Osteocyte (in vitro differentiated cells): ENCODE measurements at regions not wholly inside any gene's neighbourhood (a gene's known extent, or its start where the extent isn't known, plus 50 kb on each side); places are given as distances from the start of the nearest gene placed in this dataset.

Experiments
- DNase-seq: peaks from one replicate; pipeline ENCODE4 v3.0.0; 2021; ENCODE audit warnings: mixed read lengths; ENCODE audit not compliant: unreplicated experiment; ENCODE audit errors: extremely low spot score
- H3K27ac Mint-ChIP-seq: one replicate; pipeline ENCODE4 v1.8.0; 2021; ENCODE audit warnings: mild to moderate bottlenecking, mixed read lengths; ENCODE audit not compliant: unreplicated experiment
- H3K27me3 Mint-ChIP-seq: one replicate; pipeline ENCODE4 v1.8.0; 2021; ENCODE audit warnings: mixed read lengths; ENCODE audit not compliant: unreplicated experiment
- H3K36me3 Mint-ChIP-seq: one replicate; pipeline ENCODE4 v1.8.0; 2021; ENCODE audit warnings: mixed read lengths; ENCODE audit not compliant: unreplicated experiment
- H3K4me1 Mint-ChIP-seq: one replicate; pipeline ENCODE4 v1.8.0; 2021; ENCODE audit warnings: mixed read lengths; ENCODE audit not compliant: unreplicated experiment
- H3K4me3 Mint-ChIP-seq: one replicate; pipeline ENCODE4 v1.8.0; 2021; ENCODE audit warnings: mild to moderate bottlenecking, moderate library complexity, mixed read lengths; ENCODE audit not compliant: unreplicated experiment
- H3K9me3 Mint-ChIP-seq: one replicate; pipeline ENCODE4 v1.8.0; 2021; ENCODE audit warnings: mixed read lengths; ENCODE audit not compliant: unreplicated experiment
- TF ChIP-seq, protein P1 (sequence below): fragments of 200-600 bp; sonication (generic); IDR thresholded peaks from 2 replicates; pipeline ENCODE4 v1.5.0; 2021; ENCODE audit warnings: antibody characterized with exemption, mild to moderate bottlenecking, moderate library complexity

DNA sequence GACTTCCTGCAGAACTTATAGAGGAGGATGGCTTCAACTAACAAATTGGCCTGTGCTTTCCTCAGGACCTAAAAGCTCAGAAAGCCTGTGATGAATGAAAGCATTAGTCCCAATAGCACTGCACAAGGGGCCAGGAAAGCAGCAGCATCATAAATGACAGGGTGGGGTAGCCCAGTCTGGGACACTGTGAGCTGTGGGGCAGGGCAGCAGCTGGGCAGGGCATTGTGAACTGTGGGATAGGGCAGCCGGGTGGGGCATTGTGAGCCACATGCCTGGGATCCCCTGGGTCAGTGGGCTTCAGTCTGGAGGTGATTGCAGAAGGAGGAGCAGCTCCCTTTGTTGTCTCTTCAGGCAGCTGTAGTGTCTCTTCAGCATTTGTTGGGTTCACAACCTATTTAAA is 1276.8 kb downstream of the UQCRFS1 start:
- Mint-ChIP-seq H3K36me3 (no peaks in the 10 kb centered on the region), H3K27ac (no peak overlapping the region), H3K9me3 (peaks cover 9% of the 10 kb centered on the region), H3K4me3 (no peak overlapping the region), H3K27me3 (no peaks in the 10 kb centered on the region), H3K4me1 (no peaks in the 10 kb centered on the region)
- DNase-seq: no peak
- TF ChIP-seq, protein P1, sequence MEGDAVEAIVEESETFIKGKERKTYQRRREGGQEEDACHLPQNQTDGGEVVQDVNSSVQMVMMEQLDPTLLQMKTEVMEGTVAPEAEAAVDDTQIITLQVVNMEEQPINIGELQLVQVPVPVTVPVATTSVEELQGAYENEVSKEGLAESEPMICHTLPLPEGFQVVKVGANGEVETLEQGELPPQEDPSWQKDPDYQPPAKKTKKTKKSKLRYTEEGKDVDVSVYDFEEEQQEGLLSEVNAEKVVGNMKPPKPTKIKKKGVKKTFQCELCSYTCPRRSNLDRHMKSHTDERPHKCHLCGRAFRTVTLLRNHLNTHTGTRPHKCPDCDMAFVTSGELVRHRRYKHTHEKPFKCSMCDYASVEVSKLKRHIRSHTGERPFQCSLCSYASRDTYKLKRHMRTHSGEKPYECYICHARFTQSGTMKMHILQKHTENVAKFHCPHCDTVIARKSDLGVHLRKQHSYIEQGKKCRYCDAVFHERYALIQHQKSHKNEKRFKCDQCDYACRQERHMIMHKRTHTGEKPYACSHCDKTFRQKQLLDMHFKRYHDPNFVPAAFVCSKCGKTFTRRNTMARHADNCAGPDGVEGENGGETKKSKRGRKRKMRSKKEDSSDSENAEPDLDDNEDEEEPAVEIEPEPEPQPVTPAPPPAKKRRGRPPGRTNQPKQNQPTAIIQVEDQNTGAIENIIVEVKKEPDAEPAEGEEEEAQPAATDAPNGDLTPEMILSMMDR: no peak

DNA sequence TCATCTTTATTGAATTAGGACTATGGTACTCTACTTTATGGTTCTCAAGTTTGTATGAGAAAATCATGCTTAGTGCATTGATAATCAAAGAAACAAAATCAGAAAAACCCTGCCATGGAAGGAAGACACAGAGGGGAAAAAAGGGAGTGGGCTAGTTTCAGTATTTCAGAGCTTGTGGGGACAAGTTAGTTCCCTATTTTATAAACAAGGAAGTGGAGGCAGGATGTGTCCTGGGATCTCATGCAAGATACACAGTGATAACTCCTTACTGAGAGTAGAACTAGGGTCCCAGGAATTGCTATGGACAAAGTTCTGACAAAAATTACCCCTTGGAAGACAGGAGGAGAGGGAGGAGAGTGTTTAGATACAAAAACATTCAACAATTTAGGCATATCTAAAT is 1277.3 kb downstream of the UQCRFS1 start:
- DNase-seq: no peak
- Mint-ChIP-seq H3K4me1 (no peaks in the 10 kb centered on the region), H3K27me3 (no peaks in the 10 kb centered on the region), H3K27ac (no peak overlapping the region), H3K36me3 (no peaks in the 10 kb centered on the region), H3K9me3 (peaks cover 14% of the 10 kb centered on the region), H3K4me3 (no peak overlapping the region)
- TF ChIP-seq, protein P1: no peak

DNA sequence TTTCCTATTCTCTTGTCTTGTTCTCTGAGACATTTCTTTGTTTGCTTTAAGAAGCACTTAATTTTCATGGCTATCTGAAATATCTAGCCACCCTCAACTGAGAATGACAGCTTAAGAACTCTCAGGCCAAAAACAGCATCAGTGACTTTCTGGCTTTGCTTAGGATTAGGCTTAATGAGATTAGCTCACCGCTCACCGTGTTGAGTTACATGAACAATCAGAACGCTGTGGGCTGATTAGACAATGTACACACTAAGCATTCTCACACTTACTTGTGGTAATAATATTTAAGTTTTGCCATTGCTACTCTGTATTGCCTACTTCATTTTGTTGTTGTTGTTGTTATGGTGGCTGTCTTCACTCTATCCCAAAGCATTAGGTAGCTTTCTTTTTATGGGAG is 1283.6 kb downstream of the UQCRFS1 start:
- no peak overlapping the region for H3K27ac Mint-ChIP-seq
- no peaks in the 10 kb centered on the region for H3K4me1 Mint-ChIP-seq
- TF ChIP-seq, protein P1: no peak
- no peaks in the 10 kb centered on the region for H3K36me3 Mint-ChIP-seq
- DNase-seq: no peak
- H3K4me3 Mint-ChIP-seq: no peak overlapping the region
- H3K9me3 Mint-ChIP-seq: peaks cover 21% of the 10 kb centered on the region
- no peaks in the 10 kb centered on the region for H3K27me3 Mint-ChIP-seq

DNA sequence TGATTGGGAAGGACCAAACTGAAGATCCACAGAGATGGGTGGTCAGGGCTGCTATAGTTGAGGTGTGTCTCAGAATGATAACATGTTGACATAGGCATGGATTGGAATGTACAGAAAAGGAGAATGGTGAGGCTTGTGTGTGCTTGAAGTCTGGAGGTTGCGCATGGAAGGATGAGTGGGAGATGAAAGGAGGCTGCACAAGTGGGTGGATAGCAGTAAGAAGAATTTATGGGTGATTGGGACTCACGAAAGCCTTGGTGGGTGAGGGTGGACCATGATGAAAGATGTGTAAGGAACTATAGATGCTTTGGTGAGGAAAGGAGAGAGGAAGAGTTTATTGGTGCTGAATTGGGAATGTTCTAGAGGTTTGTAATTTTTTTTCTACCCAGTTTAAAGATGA is 1287.7 kb downstream of the UQCRFS1 start:
- Mint-ChIP-seq H3K36me3 (no peaks in the 10 kb centered on the region), H3K4me3 (no peak overlapping the region), H3K27ac (no peak overlapping the region), H3K4me1 (no peaks in the 10 kb centered on the region), H3K27me3 (no peaks in the 10 kb centered on the region), H3K9me3 (peaks cover 24% of the 10 kb centered on the region)
- DNase-seq: no peak
- TF ChIP-seq, protein P1: no peak

DNA sequence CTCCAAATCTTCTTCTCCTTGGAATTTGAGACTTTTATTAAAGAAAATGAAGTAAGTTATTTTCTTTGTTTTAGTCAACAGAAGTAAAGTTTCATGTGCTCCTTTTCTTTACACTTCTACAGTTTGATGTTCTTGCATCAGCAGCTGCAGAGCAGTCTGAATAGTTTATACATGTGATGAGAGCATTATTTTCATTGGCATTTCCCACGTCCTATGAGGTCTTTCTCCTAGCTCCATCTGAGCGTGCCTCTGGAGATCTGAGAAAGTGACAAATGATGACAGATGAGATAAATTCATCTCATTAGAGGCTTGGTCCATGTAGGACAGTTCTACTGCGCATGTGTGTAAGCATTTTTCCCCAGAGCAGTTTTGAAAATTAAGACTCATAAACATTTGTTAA is 1290.0 kb downstream of the UQCRFS1 start:
- Mint-ChIP-seq H3K27me3 (no peaks in the 10 kb centered on the region), H3K27ac (no peak overlapping the region), H3K9me3 (peaks cover 23% of the 10 kb centered on the region), H3K36me3 (no peaks in the 10 kb centered on the region), H3K4me1 (no peaks in the 10 kb centered on the region), H3K4me3 (no peak overlapping the region)
- no peak for DNase-seq
- TF ChIP-seq, protein P1: no peak
